GM19238 (cell line): ENCODE measurements at regions not wholly inside any gene's neighbourhood (a gene's known extent, or its start where the extent isn't known, plus 50 kb on each side); places are given as distances from the start of the nearest gene placed in this dataset.
"Not testable (repeated sequence)": the region's sequence is repeated elsewhere in the genome, so short reads cannot be mapped to it uniquely, and the experiment has no call there.

ENCODE experiments used
- DNase-seq: peaks from one replicate; pipeline ENCODE4 v3.0.0; 2011; ENCODE audit warnings: low spot score; ENCODE audit not compliant: insufficient read length

DNA sequence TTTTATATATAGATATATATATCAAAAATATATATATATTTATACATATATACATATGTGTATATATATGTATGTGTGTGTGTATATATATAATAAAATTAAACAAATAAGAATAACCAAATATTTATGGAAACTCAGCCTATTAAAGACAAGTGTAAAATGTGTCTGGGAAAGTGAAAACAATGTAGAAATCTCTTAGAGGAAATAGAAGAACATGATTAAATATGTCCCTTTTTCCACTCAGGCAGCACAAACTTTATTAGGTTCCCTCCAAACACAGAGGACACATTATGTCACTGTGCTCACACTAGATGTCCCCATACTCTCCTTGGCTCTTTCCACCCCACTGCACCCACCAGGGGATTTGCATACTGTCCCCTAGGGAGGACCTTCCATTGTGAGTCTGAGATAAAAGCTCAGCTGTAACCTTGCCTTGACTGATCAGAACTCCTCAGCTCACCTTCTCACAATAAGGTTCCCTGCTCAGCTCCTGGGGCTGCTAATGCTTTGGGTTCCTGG lies 1360.7 kb downstream of the RPIA start:
- DNase-seq, result not testable (repeated sequence)

DNA sequence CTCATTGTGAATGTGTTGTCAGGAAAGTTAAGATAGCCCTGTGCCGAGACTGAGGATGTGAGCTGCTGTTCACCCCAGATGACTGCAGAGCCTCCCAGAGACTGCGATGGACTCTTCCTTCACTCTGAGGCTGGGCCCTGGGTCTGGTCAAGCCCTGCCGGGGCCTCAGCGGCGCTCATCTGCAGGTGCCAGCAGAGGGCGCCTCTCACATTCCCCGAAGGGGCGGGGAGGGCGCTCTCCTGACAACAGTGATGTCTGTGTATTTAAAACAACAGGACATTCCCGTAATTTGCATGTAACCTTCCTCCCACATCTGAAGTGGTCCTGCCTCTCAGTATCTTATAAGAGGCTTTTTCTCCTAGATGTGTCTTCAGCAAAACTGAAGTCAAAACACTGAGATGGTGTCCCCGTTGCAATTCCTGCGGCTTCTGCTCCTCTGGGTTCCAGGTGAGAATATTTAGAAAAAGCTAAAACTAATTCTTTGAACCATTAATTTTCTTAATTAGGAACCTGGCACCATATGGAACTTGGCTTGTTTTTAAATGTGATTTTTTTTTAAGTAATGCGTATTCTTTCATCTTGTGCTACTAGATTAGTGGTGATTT lies 1377.9 kb downstream of the RPIA start:
- peak; percentile 8 for DNase-seq

DNA sequence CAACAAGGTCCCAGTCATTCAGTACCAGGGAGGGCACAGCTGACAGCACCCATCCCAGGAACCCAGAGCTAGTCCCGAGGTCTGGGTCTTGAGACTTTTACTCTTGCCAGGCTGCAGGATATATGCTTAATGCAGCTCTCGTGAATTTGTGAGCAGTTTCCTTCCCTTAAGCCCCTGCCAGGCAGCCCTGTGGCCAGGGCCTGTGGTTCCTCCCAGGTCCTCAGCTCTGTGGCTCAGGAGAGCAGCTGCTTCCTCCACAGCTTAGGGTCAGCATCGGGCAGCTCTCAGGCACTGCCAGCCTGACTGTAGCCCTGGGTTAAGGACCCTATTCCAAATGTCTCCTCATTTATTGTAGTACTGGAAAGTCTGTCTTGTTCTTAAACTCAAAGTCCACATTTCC lies 1384.8 kb downstream of the RPIA start:
- DNase-seq, result no peak

DNA sequence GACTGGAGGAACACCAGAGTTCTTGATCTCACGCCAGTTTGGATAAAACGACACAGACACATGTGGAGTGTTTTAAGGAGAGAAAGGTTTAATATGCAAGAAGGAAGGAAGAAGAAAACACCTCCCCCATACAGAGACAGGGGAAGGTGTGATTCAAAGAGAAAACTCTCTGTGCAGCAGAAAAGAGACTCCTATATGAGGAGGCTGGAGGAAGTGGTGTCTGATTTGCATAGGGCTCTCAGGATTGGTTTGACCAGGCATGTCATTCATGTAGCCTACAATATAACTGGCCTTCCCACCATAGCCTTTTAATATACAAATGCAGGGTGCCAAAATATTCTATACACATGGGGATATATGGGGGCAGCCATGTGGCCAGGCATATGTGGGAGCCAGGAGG lies 1386.5 kb downstream of the RPIA start:
- no peak for DNase-seq

DNA sequence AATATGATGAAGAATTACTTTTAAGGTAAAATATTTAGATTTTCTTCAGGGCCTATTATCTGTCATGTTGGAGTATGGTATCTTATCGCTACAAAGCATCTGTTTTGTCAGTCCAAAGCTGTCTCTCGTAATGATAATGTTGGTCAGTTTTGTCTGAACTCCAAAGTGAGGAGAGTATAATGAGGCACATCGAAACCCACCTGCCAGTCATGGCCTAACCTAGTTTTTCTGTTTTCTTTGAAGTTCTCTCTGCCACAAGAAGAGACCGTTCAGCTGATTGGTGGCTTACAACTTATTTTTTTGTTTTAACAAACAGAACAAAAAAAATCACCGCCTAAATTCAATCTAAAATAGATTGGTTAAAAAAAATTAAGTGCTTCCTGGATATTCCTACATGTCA lies 1387.9 kb downstream of the RPIA start:
- DNase-seq, result no peak

DNA sequence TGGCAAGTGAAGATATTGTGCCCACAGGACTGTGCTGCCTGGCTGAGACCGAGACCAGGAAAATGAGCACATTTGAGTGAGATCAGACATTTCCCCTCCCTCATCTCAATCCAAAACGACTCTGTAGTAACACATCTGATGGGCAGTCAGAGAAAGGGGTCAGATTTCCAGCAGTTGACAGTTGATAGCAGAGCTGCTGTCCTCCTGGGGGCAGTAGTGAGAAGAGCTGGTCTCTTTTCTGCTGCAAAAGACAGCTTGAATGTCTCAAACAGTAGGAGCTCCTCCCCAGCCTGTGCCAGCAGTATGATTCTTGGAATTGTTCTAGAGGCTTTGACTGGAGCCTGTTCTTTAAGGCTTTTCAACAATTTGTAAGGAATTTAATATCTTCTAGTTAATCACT lies 1396.3 kb downstream of the RPIA start:
- not testable (repeated sequence) for DNase-seq

DNA sequence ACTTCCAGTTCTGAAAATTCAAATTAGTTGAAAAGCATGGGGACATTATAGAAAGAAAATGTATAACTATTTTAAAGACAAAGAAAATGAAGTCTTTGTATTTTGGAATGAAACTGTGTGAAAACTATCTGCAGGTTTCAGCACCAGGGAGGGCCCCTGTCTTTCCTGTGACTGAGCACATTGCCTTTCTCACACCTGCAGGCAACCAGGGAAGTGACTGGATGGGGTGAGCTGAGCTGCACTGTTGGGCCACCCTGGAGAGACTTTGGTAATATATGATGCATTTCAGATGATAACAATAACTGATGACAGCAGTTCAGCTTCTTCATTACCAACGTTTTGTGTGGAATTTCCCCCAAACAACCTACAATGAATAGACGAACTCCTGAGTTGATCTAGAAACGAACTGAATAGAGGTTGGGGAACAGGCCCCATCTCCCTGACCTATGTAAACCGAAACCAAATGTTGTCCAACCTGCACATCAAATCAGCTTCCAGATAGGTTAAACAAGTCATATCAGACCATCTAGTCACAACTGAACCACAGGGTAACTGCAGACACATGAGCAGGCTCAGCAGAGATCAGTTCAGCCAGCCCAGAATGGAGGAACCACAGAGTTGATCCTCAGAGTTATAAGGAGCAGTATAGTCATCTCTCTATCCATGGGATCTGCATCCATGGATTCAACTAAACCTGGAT lies 1402.2 kb downstream of the RPIA start:
- not testable (repeated sequence) for DNase-seq

DNA sequence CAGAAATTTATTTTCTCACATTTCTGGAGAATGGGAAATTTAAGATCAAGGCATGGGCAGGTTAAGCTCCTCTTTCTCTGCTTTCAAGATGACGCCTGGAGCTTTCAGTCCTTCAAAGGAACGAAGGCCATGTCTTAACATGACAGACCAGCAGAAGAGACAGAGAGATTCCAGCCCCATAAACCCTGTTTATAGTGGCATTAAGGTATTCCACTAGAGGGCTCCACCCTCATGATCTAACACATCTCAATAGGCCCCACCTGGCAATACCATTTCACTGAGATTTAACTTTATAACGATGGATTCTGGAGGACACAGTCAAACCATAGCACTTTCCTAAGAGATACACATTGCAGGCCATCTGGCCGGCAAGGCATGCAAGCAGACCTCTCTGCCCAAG lies 1406.1 kb downstream of the RPIA start:
- DNase-seq, result not testable (repeated sequence)

DNA sequence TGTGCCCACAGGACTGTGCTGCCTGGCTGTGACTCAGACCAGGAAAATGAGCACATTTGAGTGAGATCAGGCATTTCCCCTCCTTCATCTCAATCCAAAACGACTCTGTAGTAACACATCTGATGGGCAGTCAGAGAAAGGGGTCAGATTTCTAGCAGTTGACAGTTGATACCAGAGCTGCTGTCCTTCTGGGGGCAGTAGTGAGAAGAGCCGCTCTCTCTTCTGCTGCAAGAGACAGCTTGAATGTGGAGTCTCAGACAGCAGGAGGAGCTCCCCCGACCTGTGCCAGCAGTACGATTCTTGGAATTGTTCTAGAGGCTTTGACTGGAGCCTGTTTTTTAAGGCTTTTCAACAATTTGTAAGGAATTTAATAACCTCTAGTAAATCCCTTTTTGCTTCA lies 1413.7 kb downstream of the RPIA start:
- not testable (repeated sequence) for DNase-seq

DNA sequence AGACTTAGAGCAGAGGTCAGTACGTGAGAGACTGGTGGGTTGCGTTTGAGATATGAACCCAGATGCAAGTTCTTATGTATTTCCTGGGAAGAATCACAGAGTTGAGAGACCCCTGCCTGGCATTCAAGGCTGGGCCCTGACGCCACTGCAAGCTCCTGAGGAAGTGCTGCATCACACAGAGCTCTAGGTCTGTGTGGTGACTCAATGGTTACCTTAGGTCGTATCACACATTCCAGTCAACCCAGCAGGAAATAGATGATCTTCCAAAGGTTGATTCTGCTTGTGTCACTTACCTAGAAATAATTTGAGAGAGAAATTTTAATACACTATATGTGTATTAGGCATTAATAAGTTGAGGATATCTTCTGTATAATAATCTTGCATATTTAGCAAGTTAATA lies 1431.9 kb downstream of the RPIA start:
- DNase-seq, result not testable (repeated sequence)

DNA sequence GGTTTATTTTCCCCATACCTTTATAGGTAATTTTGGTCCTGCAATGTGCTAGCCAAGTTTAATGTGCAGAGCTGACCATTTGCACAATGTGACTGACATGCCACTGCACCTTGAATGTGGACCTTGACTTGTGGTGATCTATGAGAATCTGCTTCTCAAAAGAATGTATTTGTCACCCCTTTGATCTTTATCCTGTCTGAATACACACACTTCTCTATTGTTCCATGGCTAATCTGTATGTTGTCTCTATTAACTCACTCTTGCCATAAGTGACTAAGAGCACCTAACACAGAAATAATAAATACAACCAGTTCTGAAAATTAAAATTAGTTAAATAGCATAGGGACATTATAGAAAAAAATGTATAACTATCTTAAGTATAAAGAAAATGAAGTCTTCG lies 1447.6 kb downstream of the RPIA start:
- DNase-seq, result not testable (repeated sequence)

DNA sequence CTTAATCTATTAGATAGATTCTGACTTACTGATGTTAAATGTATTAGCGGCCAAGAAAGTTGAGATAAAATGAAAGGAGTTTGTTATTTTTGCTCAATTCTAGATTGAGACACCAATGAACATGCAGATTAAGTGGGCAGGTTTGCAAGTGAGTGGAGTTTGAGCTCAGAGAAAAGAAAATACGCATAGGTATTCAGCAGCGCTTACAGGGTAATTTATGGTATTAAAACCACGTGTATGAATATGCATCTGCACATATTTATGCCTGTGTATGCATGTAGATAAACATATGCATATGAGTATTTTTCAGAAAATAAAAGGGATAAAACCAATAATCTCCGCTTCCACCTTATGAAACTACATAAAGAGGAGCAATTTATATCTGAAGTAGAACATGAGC lies 1450.1 kb downstream of the RPIA start:
- DNase-seq, result not testable (repeated sequence)

DNA sequence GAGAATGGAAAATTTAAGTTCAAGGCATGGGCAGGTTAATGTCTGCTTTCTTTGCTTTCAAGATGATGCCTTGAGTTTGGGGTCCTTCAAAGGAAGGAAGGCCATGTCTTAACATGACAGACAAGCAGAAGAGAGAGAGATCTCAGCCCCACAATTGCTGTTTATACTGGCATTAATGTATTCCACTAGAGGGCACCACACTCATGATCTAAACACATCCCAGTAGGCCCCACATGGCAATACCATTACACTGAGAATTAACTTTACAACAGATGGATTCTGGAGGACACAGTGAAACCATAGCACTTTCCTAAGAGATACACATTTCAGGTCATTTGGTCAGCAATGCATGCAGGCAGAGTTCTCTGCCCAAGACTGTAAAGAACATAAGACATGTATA lies 1460.3 kb downstream of the RPIA start:
- not testable (repeated sequence) for DNase-seq

DNA sequence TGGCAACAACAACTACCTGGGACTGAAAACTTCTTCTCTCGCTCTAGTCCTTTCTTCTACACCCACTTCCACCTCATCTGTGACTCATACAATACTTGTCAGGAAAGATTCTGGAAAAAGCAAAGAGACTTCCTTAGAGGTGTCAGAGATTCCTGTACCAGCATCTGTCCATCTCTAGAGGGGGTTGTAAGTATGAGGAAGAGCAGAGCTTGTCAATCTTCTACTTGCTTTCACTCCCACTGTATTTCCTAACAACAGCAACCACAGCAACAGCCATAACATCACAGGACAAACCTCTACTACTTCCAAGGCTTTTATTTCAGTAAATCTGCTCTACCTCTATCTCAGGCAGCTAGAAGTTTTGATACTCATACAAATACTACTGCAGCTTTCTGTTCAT lies 1479.5 kb downstream of the RPIA start:
- DNase-seq, result not testable (repeated sequence)

DNA sequence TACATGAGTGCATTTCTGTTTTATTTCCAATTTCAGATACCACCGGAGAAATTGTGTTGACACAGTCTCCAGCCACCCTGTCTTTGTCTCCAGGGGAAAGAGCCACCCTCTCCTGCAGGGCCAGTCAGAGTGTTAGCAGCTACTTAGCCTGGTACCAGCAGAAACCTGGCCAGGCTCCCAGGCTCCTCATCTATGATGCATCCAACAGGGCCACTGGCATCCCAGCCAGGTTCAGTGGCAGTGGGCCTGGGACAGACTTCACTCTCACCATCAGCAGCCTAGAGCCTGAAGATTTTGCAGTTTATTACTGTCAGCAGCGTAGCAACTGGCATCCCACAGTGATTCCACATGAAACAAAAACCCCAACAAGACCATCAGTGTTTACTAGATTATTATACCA lies 1481.6 kb downstream of the RPIA start:
- DNase-seq, result not testable (repeated sequence)

DNA sequence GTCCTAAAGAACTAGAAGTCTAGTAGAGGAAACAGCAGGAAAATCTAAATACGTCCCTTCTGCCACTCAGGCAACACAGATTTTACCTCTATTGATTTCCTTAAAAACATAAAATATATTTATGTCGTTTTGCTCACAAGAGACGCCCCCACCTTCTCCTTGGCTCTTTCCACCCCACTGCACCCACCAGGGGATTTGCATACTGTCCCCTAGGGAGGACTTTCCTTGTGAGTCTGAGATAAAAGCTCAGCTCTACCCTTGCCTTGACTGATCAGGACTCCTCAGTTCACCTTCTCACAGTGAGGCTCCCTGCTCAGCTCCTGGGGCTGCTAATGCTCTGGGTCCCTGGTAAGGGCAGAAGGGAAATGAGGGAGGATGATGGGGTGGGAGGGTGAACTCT lies 1488.1 kb downstream of the RPIA start:
- DNase-seq, result not testable (repeated sequence)

DNA sequence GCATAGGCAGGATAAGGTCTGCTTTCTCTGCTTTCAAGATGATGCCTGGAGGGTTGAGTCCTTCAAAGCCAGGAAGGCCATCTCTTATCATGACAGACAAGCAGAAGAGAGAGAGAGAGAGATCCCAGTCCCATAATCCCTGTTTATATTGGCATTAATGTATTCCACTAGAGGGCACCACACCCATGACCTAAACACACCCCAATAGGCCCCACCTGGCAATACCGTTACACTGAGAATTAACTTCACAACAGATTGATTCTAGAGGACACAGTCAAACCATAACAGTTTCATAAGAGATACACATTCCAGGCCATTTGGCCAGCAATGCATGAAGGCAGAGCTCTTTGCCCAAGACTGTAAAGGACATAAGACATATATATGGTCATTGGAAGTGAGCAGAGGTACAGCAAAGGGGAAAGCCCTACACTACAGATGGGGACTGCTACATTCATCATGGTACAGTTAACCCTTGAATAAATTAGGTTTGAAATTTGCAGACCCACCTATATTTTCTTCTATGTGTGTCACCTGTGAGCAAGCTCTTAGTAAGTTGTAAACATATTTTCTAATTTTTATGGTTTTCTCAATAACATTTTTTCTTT lies 1516.1 kb downstream of the RPIA start:
- peak; percentile 16 for DNase-seq

DNA sequence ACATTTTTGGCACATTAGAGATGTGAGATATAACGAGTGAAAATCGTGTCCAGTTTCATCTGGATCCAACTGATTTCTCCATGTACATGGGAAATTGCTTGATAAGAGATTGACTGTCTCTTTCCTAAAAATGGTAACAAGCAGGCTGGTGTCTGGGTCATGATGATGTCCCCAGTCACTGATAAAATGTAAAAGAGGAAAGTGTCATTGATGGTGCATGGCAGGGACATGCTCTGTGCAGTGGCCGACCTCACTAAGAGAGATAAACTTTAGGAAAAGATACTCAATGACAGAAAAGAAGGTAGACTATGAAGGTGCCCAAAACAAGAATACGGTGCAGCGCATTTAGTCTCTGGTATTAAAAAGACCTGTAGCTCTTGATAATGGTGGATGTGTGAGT lies 1517.5 kb downstream of the RPIA start:
- no peak for DNase-seq

DNA sequence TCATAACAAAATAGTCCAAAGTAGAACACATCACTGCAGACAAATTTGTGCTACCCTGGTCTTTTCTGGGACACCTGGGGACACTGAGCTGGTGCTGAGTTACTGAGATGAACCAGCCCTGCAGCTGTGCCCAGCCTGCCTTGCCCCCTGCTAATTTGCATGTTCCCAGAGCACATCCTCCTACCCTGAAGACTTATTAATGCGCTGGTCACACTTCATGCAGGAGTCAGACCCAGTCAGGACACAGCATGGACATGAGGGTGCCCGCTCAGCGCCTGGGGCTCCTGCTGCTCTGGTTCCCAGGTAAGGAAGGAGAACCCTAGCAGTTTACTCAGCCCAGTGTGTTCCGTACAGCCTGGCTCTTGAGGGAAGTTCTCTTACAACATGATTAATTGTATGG lies 1518.3 kb downstream of the RPIA start:
- no peak for DNase-seq

DNA sequence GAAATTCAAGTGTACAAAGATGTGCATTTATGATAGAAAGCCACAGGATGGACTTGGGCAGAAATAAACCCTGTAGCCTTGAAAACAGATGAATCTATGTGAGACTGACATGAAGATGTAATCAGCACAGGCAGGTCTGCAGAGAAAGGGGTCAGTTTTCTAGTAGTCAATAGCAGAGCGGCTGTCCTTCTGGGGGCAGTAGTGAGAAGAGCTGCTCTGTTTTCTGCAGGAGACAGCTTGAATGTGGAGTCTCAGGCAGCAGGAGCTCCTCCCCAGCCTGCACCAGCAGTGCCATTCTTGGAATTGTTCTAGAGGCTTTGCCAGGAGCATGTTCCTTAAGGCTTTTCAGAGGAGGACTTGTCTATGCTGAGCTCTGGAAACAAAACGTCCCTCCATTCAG lies 1524.4 kb downstream of the RPIA start:
- not testable (repeated sequence) for DNase-seq

DNA sequence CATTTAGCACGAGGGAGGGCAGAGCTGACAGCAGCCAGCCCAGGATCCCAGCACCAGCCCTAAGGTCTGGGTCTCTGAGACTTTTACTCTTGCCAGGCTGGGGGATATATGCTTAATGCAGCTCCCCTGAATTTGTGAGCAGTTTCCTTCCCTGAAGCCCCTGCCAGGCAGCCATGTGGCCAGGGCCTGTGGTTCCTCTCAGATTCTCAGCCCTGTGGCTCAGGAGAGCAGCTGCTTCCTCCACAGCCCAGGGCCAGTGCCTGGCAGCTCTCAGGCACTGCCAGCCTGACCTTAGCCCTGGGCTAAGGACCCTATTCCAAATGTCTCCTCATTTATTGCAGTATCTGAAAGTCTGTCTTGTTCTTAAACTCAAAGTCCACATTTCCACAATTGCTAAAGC lies 1525.3 kb downstream of the RPIA start:
- not testable (repeated sequence) for DNase-seq

DNA sequence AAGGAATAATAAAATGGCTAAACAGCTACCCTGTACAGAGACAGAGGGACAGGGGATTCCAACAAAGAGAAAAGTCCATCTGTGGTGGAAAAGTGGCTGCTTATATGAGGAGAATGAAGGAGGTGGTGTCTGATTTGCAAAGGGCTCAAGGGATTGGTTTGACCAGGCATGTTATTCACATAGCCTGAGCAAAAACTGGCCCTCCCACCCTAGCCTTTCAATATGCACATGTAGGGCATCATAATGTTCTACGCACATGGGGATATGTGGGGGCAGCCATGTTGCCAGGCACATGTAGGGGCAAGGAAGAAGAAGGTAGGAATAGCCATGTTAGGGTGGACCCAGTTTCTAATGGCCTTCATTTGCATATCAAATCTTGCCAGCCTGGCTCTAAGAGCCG lies 1527.1 kb downstream of the RPIA start:
- DNase-seq, result not testable (repeated sequence)
